Stimulated activated naive CD8-positive, alpha-beta T cell treated with anti-CD3 and anti-CD28 coated beads, Interleukin-15, Interleukin-2, amounts not matched to agents 100 ng/mL and 50 ng/mL, for 24 hours (primary cell): ENCODE measurements at regions not wholly inside any gene's neighbourhood (a gene's known extent, or its start where the extent isn't known, plus 50 kb on each side); places are given as distances from the start of the nearest gene placed in this dataset.

ENCODE experiments used
- H3K27ac Mint-ChIP-seq: one replicate; pipeline ENCODE4 v1.8.0; 2021; ENCODE audit warnings: mild to moderate bottlenecking, mixed read lengths
- H3K27me3 Mint-ChIP-seq: one replicate; pipeline ENCODE4 v1.8.0; 2021; ENCODE audit warnings: mixed read lengths
- H3K36me3 Mint-ChIP-seq: one replicate; pipeline ENCODE4 v1.8.0; 2021; ENCODE audit warnings: low read depth, mixed read lengths
- H3K4me1 Mint-ChIP-seq: one replicate; pipeline ENCODE4 v1.8.0; 2021; ENCODE audit warnings: low read depth, mixed read lengths
- H3K4me3 Mint-ChIP-seq: one replicate; pipeline ENCODE4 v1.8.0; 2021; ENCODE audit warnings: mild to moderate bottlenecking, mixed read lengths
- H3K9me3 Mint-ChIP-seq: one replicate; pipeline ENCODE4 v1.8.0; 2021; ENCODE audit warnings: mixed read lengths

DNA sequence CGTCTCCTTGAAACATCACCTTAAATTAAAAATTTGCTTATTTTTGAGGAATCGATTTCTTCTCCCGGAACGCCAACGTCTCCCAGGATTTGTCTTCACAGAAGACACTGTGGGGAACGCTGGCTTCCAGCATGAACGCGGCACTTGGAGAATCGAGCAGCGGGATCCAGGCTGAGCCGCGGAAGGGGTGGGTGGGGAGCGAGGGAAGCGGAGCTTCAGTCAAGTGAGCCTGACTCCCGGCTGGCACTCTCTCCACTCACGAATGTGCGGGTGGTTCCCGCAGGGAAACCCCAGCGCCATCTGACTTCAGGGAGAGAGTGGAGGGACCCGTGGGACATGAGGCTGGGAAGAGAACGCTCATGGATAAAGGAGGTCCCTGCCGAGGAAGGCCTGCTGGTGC is 506.0 kb upstream of the TMEM132C start:
- Mint-ChIP-seq H3K27ac (no peak overlapping the region), H3K27me3 (no peaks in the 10 kb centered on the region), H3K9me3 (peaks cover 23% of the 10 kb centered on the region), H3K36me3 (no peaks in the 10 kb centered on the region), H3K4me1 (no peaks in the 10 kb centered on the region), H3K4me3 (no peak overlapping the region)

DNA sequence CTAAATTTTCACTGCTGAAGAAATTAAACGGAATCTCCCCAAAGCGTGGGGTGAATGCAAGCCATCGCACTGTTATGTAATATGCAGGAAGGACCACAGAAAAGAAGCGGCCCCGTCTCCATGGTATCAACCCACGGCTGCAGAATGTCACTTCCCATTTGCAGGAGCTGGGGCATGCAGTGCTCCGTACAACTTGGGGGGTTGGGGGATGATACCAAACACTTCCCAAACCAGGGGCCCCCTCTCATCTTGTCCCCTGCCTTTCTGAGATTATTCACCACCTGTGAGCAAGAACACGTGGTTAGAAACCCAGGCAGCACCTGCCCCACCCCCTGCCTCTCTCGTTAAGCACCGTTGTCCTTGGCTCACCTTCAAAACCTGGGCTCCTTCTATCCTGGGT is 505.1 kb upstream of the TMEM132C start:
- H3K4me1 Mint-ChIP-seq: no peaks in the 10 kb centered on the region
- H3K4me3 Mint-ChIP-seq: no peak overlapping the region
- no peaks in the 10 kb centered on the region for H3K36me3 Mint-ChIP-seq
- peaks cover 15% of the 10 kb centered on the region for H3K9me3 Mint-ChIP-seq
- H3K27me3 Mint-ChIP-seq: no peaks in the 10 kb centered on the region
- H3K27ac Mint-ChIP-seq: no peak overlapping the region

DNA sequence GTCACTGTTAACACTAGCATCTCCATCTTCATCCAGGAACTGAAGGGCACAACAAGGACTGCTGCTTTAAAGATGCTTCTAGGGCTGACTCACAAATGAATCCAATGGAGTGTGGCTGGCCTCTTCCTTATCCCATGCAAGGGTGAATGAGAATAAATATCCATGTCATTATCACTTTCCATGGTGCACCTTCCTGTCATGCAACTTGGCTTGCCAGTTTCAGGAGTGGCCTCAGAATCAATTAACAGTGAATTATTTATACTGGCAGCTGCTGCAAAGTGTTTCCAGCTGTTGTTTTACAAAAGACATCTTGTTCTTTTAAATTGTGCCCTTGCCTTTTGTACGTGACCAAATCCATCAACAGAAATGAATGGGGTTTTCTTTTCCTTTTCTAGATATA is 499.3 kb upstream of the TMEM132C start:
- no peak overlapping the region for H3K4me3 Mint-ChIP-seq
- no peaks in the 10 kb centered on the region for H3K4me1 Mint-ChIP-seq
- H3K27me3 Mint-ChIP-seq: no peaks in the 10 kb centered on the region
- no peak overlapping the region for H3K27ac Mint-ChIP-seq
- H3K9me3 Mint-ChIP-seq: peaks cover 13% of the 10 kb centered on the region
- no peaks in the 10 kb centered on the region for H3K36me3 Mint-ChIP-seq

DNA sequence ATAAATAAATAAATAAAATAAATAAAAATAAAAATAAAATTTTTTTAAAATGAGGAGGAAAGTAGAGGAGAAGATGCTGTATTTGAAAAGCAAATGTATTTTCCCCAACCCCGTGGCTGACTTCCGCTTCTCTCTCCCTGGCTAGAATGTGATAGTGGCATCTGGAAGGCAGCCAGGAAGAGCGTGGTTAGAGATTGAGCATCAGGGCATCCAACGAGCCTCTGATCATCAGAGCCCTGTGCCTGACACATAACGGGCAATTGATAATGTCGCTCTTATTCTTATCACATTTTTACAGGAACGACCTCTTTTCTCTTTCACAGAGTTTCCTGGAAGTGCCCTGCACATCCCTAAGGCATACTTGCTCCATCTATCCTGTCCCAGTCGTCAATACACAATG is 496.9 kb upstream of the TMEM132C start:
- no peaks in the 10 kb centered on the region for H3K4me1 Mint-ChIP-seq
- no peak overlapping the region for H3K27ac Mint-ChIP-seq
- no peaks in the 10 kb centered on the region for H3K27me3 Mint-ChIP-seq
- H3K36me3 Mint-ChIP-seq: no peaks in the 10 kb centered on the region
- no peak overlapping the region for H3K4me3 Mint-ChIP-seq
- H3K9me3 Mint-ChIP-seq: peaks cover 4% of the 10 kb centered on the region

DNA sequence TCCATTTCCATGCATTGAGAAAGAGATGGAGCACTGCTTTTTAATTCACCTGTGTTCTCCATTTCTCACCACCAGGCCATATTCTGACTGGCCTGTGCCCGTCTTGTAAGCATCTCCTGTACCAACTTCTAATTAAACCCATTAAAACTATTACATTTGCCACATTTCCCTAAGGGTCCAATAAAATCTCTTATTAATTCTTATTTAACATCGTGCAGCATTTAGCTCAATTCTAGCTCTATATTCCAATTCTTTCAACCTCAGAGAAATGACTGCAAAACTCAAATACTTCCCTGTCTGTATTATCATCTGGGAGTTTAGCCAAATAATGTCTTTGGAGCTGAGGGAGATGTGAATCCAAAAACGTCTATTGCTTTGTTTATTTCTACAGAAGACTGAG is 495.4 kb upstream of the TMEM132C start:
- Mint-ChIP-seq H3K4me3 (no peak overlapping the region), H3K36me3 (no peaks in the 10 kb centered on the region), H3K27ac (no peak overlapping the region), H3K9me3 (peaks cover 4% of the 10 kb centered on the region), H3K27me3 (no peaks in the 10 kb centered on the region), H3K4me1 (no peaks in the 10 kb centered on the region)

DNA sequence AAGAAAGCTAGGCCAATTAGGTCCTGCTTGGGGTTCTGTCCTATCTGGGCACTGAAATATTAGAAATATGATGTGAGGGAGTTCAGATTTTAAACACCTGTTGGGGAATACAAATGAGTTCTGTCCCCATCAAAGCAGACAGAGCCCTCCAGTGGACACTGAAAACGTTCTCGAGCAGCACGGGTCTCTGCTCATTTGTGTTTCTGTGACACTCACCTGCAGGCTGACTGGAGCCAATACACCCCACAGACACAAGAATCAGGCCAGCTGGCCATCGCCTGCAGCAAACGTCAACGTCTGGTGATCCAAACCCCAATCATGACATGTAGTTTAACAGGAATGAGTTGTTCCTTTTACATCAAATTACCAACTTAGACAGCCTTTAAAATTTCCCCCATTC is 493.4 kb upstream of the TMEM132C start:
- no peaks in the 10 kb centered on the region for H3K4me1 Mint-ChIP-seq
- peaks cover 4% of the 10 kb centered on the region for H3K9me3 Mint-ChIP-seq
- H3K27ac Mint-ChIP-seq: no peak overlapping the region
- no peak overlapping the region for H3K4me3 Mint-ChIP-seq
- no peaks in the 10 kb centered on the region for H3K36me3 Mint-ChIP-seq
- H3K27me3 Mint-ChIP-seq: no peaks in the 10 kb centered on the region

DNA sequence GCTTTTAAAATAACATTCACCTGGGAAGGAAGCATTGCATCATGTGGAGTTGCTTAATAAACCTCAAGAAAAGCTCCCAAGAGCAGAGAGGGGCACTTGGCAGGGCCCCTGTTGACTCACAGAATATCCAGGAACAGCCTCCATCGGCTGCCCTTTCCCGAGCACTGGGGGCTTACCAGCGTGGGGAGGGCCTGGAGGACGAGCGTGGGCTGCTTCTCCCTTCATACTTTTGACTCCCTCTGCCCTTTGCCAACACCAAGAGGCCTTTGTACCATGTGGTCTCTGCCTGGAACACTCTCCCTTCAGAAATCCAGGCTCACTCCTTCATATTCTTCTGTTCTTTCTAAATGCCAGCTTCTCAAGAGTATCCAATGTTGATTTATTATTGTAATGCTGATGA is 492.1 kb upstream of the TMEM132C start:
- H3K27me3 Mint-ChIP-seq: no peaks in the 10 kb centered on the region
- no peaks in the 10 kb centered on the region for H3K36me3 Mint-ChIP-seq
- H3K4me1 Mint-ChIP-seq: no peaks in the 10 kb centered on the region
- H3K27ac Mint-ChIP-seq: no peak overlapping the region
- no peak overlapping the region for H3K4me3 Mint-ChIP-seq
- peaks cover 8% of the 10 kb centered on the region for H3K9me3 Mint-ChIP-seq

DNA sequence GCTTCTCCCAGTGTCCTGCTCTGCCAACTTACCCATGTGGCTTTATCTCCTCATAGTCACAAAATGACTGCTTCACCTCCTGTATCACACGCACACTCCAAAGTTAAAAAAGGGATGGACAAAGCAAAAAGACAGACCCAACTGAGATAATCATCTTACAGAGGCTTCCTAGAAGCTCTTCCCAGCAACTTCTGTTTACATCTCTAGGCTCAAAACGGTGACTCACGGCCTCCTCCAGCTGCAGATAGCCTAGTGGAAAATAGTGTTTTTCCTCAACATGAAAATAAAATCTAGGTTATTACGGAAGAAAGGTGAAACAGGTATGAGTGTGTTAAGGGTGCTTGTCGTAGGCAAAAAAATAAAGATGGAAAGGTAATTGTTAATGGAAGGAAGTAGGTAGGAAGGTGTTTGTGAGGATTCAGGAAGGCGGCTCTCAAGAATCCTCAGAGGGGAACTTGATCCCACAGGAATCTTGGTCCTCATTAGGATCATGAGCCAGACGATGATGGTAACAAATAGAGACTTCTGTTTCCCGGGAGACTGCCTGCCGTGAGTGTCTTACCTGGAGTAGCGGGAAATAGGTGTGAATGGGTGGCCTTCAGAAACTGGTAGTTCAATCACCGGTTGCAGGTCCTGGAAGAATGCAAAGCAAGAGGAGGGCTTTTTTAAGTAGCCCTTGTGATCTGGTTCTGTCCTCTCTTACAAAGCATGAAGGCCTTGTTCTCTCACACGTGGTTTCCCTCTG is 487.5 kb upstream of the TMEM132C start:
- H3K9me3 Mint-ChIP-seq: peaks cover 7% of the 10 kb centered on the region
- H3K27ac Mint-ChIP-seq: no peak overlapping the region
- H3K27me3 Mint-ChIP-seq: no peaks in the 10 kb centered on the region
- no peaks in the 10 kb centered on the region for H3K36me3 Mint-ChIP-seq
- H3K4me1 Mint-ChIP-seq: no peaks in the 10 kb centered on the region
- no peak overlapping the region for H3K4me3 Mint-ChIP-seq

DNA sequence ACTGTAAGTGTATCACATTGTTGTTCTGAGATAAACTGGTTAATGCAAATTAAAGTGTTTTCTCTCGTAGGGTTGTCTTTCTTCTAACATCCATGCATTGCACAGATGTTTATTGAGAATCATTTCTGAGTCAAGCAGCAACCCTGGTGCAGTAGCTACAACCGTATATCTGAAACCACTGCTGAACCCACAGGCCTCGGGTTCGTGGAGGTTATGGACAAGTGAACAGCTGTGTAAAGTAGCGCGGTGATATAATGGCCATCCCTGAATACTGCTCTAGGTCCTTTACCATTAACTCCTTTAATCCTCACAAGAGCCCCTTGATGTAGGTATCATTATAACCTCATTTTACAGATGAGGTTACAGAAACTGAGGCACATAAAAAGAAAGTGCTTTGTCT is 486.1 kb upstream of the TMEM132C start:
- H3K36me3 Mint-ChIP-seq: no peaks in the 10 kb centered on the region
- no peaks in the 10 kb centered on the region for H3K27me3 Mint-ChIP-seq
- no peak overlapping the region for H3K4me3 Mint-ChIP-seq
- H3K27ac Mint-ChIP-seq: no peak overlapping the region
- peaks cover 7% of the 10 kb centered on the region for H3K9me3 Mint-ChIP-seq
- H3K4me1 Mint-ChIP-seq: no peaks in the 10 kb centered on the region

DNA sequence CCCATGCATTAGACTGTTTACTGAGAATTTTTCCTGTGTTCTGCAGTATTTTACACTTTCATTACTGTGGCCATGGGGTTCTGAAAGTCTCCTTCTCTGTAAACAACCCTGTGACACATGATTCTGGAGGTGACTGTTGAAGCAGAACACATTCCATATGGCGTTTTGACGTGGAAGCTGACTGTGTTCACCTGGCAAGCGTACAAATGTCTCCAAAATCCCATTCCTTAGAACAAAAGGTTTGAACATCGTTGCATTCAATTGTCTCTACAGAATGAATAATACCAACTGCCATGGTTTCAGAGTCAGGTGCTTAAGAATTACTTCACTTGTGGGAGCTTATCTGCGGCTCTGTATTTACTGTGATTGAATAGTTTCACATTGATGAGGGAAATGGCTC is 485.6 kb upstream of the TMEM132C start:
- Mint-ChIP-seq H3K4me3 (no peak overlapping the region), H3K27ac (no peak overlapping the region), H3K27me3 (no peaks in the 10 kb centered on the region), H3K36me3 (no peaks in the 10 kb centered on the region), H3K9me3 (peaks cover 7% of the 10 kb centered on the region), H3K4me1 (no peaks in the 10 kb centered on the region)

DNA sequence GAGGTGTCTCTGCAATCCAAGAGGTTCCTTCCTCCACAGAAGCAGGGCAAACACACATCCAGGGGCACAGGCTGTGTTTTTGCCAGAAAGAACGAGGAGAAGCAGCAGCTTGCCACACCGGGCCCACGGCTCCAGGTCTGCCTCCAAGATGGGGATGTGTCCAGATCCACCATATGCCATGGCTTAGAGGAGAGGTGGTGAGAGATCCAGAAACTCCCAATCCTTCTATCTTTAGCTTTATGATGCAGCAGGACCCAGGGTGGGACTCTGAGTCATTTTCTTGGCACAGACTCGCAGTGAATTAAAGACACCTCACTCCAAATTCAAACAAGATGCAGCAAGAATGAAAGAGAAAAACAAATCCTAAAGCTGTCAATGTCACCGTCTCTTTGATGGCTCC is 481.4 kb upstream of the TMEM132C start:
- Mint-ChIP-seq H3K27ac (no peak overlapping the region), H3K4me3 (no peak overlapping the region), H3K27me3 (no peaks in the 10 kb centered on the region), H3K36me3 (no peaks in the 10 kb centered on the region), H3K4me1 (no peaks in the 10 kb centered on the region), H3K9me3 (peaks cover 8% of the 10 kb centered on the region)

DNA sequence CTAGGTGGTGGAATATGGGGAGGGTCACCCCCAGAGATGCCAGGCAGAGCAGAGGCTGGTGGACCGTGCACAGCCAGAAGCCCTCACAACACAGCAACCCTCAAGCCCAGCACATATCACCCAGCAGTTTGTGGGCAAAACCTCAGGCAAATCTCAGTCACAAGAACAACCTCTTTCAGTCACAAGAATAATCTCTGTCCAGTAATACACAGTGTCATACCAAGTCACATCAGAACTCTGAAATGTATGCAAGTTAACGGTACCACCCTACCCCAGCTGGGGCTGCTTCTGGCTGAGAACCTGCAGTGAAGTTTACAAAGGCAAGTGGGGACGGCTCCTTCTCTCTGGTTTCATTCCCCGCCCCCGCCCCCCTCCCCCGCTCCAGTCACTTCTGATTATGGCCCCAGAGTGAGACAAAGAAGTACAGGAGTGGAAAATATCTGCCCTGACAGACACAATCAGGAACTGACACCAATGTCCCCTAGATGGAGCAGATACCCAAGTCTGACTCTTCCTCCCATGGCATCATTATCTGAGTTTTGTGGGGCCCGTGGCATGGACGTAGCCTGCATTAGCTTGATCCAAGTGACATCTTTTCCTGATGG is 480.9 kb upstream of the TMEM132C start:
- Mint-ChIP-seq H3K27me3 (no peaks in the 10 kb centered on the region), H3K36me3 (no peaks in the 10 kb centered on the region), H3K9me3 (peaks cover 8% of the 10 kb centered on the region), H3K4me1 (no peaks in the 10 kb centered on the region), H3K4me3 (no peak overlapping the region), H3K27ac (no peak overlapping the region)

DNA sequence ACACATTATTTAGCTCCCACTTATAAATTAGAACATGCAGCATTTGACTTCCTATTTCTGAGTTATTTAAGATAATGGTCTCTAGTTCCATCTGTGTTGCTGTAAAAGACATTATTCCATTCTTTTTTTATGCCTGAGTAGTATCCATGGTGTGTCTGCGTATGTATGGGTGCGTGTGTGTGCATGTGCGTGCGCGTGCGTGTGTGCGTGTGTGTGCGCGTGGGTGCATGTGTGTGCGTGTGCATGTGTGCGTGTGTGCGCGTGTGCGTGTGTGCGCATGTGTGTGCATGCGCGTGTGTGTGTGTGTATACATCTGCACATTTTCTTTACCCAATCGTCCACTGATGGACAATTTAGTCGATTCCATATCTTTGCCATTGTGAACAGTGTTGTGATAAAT is 479.4 kb upstream of the TMEM132C start:
- H3K27me3 Mint-ChIP-seq: no peaks in the 10 kb centered on the region
- peaks cover 8% of the 10 kb centered on the region for H3K9me3 Mint-ChIP-seq
- H3K4me1 Mint-ChIP-seq: no peaks in the 10 kb centered on the region
- no peak overlapping the region for H3K4me3 Mint-ChIP-seq
- no peaks in the 10 kb centered on the region for H3K36me3 Mint-ChIP-seq
- no peak overlapping the region for H3K27ac Mint-ChIP-seq

DNA sequence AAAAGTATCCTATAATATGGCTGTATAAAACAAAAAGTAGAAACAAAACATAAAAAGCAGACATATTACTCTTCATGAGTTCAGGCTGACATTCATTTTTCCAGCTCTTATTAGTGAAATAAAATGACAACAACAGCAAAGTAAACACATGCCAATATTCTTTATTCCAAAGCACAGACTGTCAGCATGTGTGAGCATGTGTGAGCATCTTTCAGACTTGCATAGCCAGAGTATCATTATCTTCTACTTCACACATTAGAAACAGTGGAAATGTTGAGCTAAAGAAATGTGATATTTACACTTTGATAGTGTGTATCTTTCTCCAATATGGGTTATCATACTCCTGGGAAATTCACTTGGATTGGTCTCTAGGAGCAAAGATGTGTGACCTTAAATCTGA is 476.6 kb upstream of the TMEM132C start:
- H3K36me3 Mint-ChIP-seq: no peaks in the 10 kb centered on the region
- no peaks in the 10 kb centered on the region for H3K4me1 Mint-ChIP-seq
- H3K27me3 Mint-ChIP-seq: no peaks in the 10 kb centered on the region
- peaks cover 4% of the 10 kb centered on the region for H3K9me3 Mint-ChIP-seq
- H3K4me3 Mint-ChIP-seq: no peak overlapping the region
- no peak overlapping the region for H3K27ac Mint-ChIP-seq

DNA sequence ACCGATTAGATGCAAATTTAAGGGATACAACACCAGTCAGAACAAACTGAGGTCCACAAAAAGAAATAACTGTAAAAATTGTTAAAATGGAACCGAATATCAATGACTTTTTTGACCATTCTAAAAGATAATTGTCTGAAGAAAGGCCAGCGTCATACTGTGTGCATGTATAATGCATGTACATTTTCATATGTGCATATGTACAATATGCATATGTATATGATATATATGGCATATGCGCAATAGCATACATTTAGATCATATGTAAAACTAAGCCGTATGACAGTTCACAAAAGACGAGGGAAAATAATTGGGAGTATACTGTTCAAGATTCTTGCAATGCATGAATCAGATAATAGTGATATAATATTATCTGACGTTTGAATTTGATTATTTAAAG is 475.8 kb upstream of the TMEM132C start:
- no peaks in the 10 kb centered on the region for H3K36me3 Mint-ChIP-seq
- no peak overlapping the region for H3K4me3 Mint-ChIP-seq
- no peaks in the 10 kb centered on the region for H3K27me3 Mint-ChIP-seq
- no peak overlapping the region for H3K27ac Mint-ChIP-seq
- H3K4me1 Mint-ChIP-seq: no peaks in the 10 kb centered on the region
- peaks cover 4% of the 10 kb centered on the region for H3K9me3 Mint-ChIP-seq

DNA sequence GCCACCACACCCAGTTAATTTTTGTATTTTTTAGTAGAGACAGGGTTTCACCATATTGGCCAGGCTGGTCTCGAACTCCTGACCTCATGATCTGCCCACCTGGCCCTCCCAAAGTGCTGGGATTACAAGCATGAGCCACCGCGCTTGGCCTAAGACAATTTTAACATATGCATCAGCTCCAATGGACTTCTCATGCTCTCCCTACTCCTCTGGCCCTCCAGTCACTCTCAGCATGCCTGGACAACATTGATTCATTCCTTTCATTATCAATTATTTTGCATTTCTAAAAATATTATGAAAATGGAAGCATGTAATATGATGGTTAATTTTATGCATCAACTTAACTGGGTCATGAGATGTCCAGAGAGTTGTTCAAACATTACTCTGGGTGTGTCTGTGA is 469.1 kb upstream of the TMEM132C start:
- H3K9me3 Mint-ChIP-seq: no peaks in the 10 kb centered on the region
- H3K36me3 Mint-ChIP-seq: no peaks in the 10 kb centered on the region
- H3K4me1 Mint-ChIP-seq: no peaks in the 10 kb centered on the region
- no peak overlapping the region for H3K27ac Mint-ChIP-seq
- H3K4me3 Mint-ChIP-seq: no peak overlapping the region
- H3K27me3 Mint-ChIP-seq: no peaks in the 10 kb centered on the region
